SK-N-SH (cell line): ENCODE measurements at regions not wholly inside any gene's neighbourhood (a gene's known extent, or its start where the extent isn't known, plus 50 kb on each side); places are given as distances from the start of the nearest gene placed in this dataset.

Source experiments
- CHD2 ChIP-seq: fragments of 150-350 bp; IDR thresholded peaks from 2 replicates; pipeline ENCODE4 v1.6.1; 2018; ENCODE audit warnings: low read length; ENCODE audit not compliant: partially characterized antibody
- NRF1 ChIP-seq: IDR thresholded peaks from 2 replicates; pipeline ENCODE4 v1.6.1; 2012; ENCODE audit warnings: low read depth, mild to moderate bottlenecking, low read length
- RAD21 ChIP-seq: IDR thresholded peaks from 2 replicates; pipeline ENCODE4 v1.6.1; 2012; ENCODE audit warnings: mild to moderate bottlenecking, low read length
- RFX5 ChIP-seq: IDR thresholded peaks from 2 replicates; pipeline ENCODE4 v1.6.1; 2012; ENCODE audit warnings: mild to moderate bottlenecking, improper control_type of control experiment, low read length
- TF ChIP-seq, protein P1 (sequence below): fragments of 200-600 bp; sonication (generic); IDR thresholded peaks from 2 replicates; pipeline ENCODE4 v1.6.1; 2017; ENCODE audit warnings: antibody characterized with exemption, mild to moderate bottlenecking, moderate library complexity

DNA sequence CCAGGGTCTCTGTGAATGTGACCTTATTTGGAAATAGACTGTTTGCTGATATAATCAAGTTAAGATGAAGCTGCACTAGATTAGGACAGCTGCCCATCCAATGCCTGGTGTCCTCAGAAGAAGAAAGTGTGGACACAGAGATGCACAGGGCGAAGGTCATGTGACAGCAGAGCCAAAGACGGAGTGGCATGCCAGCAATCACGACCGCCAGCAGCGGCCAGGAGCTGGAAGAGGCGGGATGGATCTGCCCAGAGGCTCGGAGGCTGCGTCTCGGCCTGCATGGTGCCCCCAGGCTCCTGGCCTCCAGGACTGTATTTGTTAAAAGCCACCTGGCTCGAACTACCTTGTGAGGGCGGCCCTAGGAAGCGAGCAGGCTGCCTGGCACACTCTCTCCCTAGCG, 76.5 kb downstream of the RFLNA start:
- no peak for TF ChIP-seq CHD2
- no peak for TF ChIP-seq RAD21
- no peak for TF ChIP-seq RFX5
- TF ChIP-seq, protein P1, sequence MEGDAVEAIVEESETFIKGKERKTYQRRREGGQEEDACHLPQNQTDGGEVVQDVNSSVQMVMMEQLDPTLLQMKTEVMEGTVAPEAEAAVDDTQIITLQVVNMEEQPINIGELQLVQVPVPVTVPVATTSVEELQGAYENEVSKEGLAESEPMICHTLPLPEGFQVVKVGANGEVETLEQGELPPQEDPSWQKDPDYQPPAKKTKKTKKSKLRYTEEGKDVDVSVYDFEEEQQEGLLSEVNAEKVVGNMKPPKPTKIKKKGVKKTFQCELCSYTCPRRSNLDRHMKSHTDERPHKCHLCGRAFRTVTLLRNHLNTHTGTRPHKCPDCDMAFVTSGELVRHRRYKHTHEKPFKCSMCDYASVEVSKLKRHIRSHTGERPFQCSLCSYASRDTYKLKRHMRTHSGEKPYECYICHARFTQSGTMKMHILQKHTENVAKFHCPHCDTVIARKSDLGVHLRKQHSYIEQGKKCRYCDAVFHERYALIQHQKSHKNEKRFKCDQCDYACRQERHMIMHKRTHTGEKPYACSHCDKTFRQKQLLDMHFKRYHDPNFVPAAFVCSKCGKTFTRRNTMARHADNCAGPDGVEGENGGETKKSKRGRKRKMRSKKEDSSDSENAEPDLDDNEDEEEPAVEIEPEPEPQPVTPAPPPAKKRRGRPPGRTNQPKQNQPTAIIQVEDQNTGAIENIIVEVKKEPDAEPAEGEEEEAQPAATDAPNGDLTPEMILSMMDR, result no peak
- TF ChIP-seq NRF1, result no peak
